ENCODE measurements at regions not wholly inside any gene's neighbourhood (a gene's known extent, or its start where the extent isn't known, plus 50 kb on each side); places are given as distances from the start of the nearest gene placed in this dataset.

DNA sequence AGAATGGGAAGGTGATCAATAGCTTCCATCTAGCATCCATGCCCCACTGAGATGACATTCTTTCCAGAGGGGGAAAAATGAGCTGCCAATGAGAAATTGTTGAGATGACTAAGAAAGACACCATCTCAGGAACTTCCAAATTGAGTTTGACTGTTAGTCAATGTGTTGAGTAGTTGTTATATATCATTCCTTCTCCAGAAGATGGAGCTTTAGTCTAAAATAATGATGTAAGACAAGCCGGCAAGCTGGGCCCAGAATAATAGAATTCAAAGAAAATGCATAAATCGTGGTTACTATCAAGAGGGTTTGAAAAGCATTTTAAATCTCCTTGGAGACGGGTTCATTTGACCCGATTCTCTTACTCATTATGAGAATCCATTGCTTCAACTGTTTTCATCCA lies 71.0 kb upstream of the ATF7IP2 start:
- TF ChIP-seq ZFX (IDR thresholded peaks at IDR 0.05; ENCODE audit: borderline replicate concordance), result no peak
- TF ChIP-seq, protein P1, sequence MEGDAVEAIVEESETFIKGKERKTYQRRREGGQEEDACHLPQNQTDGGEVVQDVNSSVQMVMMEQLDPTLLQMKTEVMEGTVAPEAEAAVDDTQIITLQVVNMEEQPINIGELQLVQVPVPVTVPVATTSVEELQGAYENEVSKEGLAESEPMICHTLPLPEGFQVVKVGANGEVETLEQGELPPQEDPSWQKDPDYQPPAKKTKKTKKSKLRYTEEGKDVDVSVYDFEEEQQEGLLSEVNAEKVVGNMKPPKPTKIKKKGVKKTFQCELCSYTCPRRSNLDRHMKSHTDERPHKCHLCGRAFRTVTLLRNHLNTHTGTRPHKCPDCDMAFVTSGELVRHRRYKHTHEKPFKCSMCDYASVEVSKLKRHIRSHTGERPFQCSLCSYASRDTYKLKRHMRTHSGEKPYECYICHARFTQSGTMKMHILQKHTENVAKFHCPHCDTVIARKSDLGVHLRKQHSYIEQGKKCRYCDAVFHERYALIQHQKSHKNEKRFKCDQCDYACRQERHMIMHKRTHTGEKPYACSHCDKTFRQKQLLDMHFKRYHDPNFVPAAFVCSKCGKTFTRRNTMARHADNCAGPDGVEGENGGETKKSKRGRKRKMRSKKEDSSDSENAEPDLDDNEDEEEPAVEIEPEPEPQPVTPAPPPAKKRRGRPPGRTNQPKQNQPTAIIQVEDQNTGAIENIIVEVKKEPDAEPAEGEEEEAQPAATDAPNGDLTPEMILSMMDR (IDR thresholded peaks at IDR 0.05), result 0 out of 2 replicates have a peak, but pooled peaks have one; percentile 6
- H3K27ac ChIP-seq, result no peak overlapping the region

DNA sequence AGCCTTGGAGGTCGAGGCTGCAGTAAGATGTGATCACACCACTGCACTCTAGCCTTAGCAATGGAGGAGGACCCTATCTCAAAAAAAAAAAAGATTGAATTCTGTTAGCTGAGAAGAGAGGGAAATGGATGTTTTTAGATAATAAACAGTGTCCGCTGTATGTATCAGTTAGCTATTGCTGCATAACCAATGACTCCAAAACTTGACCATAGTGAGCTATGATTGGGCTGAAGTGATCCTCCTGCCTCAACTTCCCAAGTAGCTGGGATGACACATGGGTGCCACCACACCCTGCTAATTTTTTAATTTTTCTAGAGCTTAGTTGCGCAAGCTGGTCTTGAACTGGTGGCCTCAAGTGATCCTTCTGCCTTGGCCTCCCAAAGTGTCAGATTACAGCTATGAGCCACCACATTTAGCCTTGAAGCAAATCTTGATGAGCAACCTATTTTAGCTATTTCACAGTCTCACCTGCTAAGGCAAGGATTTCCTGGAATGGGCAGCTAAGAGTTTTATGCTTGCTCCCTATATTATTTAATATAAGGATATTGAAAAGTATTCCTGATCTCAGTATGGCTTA lies 68.3 kb upstream of the ATF7IP2 start:
- TF ChIP-seq, protein P1 (IDR thresholded peaks at IDR 0.05), result no peak
- no peak for TF ChIP-seq ZFX (IDR thresholded peaks at IDR 0.05; ENCODE audit: borderline replicate concordance)
- no peak overlapping the region for H3K27ac ChIP-seq

DNA sequence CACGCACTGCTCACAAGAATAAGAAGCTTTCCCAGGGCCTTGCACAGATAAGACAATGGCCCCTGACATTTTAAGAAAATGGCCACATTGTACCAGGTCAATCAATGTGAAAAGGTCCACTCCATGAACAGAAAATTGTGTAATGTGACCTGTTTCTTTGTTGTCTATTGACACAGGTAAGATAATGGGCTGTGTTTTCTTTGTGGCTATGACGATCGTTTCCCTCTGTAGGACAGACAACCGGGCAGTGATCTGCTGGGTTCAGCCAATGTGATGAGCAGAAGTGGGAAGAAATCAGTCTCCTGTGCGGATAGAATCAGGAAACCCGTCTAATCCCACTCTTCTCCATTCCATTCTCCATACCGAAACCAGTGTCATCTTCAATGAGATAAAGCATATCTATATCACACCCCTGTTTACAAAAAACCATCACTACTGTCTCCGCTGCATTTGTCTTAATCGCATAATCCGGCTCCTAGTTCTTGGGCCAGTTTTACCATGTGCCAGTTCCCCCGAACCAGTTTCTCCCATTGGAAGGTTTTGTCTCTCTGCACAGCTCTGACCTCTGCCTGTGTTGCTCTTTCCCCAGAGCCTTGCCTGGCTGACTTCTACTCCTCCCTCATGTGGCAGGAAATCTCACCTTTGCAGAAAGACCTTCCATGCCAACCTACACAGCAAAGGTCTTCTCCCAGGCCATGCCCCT lies 66.9 kb upstream of the ATF7IP2 start:
- no peak for TF ChIP-seq ZFX (IDR thresholded peaks at IDR 0.05; ENCODE audit: borderline replicate concordance)
- TF ChIP-seq, protein P1 (IDR thresholded peaks at IDR 0.05), result no peak
- no peak overlapping the region for H3K27ac ChIP-seq

DNA sequence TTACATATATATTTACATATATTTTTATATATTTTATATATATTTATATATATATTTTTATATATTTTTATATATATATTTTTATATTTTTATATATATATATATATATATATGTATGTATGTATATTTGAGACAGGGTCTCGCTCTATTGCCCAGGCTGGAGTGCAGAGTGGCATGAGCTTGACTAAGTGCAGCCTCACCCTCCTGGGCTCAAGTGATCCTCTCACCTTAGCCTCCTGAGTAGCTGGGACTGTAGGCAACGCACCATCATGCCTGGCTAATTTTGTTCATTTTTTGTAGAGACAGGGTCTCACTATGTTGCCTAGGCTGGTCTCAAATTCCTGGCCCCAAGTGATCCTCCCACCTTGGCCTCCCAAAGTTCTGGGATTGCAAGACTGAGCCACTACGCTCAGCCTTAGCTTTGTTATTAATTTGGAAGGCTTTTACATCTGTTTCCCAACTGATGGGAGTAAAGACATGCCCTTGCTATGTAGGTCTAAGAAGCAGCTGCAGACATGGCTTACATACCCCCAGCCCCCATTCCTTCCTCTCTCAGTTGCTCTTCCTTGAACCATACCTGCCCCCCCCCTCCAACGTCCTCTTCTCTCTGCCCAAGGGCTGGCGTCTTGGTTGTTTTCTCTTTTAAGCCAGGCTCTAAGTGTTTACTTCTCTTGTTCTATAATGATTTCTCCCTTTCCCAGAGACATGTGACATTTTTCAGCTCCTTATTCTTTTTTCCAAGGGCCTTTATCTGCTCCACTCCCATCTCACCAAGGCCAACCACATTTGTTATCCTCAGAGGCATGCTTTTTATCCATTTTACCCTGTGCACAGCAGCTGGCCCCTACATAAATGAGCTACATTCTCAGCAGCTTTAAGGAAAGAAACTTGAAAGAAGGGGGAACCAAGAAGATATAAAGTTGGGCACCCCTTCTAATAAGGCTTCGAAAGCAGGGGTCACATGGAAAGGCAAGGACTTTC lies 64.2 kb upstream of the ATF7IP2 start:
- no peak overlapping the region for H3K27ac ChIP-seq
- TF ChIP-seq ZFX (IDR thresholded peaks at IDR 0.05; ENCODE audit: borderline replicate concordance), result no peak
- TF ChIP-seq, protein P1 (IDR thresholded peaks at IDR 0.05), result no peak

DNA sequence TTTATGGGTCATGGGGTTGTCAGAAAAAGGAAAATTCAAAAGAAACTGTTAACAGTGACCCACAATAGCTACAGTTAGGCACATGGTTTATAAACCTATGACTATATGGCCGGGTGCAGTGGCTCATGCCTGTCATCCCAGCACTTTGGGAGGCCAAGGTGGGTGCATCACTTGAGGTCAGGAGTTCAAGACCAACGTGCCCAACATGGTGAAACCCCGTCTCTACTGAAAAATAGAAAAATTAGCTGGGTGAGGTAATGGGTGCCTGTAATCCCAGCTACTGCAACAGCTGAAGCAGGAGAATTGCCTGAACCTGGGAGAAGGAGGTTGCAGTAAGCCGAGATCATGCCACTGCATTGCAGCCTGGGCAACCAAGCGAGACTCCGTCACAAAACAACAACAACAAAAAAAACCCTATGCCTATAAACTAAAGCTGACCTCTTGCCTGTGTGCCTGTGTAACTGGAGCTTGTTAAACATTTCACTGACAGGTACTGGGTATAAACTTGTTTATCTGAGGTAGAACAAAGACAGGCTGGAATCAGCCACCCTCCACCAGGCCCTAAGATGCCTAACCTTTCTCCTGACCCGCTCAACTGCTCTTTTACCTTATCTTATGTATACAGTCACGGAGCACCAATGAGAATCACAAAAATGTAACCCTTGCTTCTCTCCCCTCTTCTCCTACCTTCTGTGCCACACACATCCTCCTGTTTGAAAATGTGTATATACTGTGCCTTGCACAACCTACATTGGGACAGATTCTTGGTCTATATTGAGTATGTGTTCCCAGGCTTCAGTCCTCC lies 62.9 kb upstream of the ATF7IP2 start:
- H3K27ac ChIP-seq, result no peak overlapping the region

DNA sequence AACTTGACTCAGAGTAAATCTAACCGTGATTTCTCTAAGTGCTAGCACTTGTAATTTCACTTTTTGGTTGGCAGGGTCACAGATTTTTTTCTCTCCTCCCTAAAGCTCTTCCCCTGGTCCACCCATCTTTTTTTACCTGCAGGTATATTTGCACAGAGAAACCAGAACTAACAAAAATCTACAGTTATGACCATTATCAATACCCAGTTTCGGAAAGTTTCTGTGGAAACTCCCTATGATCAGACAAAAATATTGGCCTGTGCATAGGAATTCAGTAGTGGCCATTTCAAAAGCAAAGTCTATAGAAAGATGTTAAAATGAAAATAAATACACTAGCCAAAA lies 62.4 kb upstream of the ATF7IP2 start:
- no peak overlapping the region for H3K27ac ChIP-seq
- TF ChIP-seq ZFX (IDR thresholded peaks at IDR 0.05; ENCODE audit: borderline replicate concordance), result no peak
- TF ChIP-seq, protein P1 (IDR thresholded peaks at IDR 0.05), result no peak

More for the DNA sequence above, 62.9 kb upstream of the ATF7IP2 start:
- TF ChIP-seq ZFX (IDR thresholded peaks at IDR 0.05; ENCODE audit: borderline replicate concordance), result no peak
- TF ChIP-seq, protein P1 (IDR thresholded peaks at IDR 0.05), result no peak

Data from 22Rv1 (cell line).